HG03354 (cell line): ENCODE measurements at regions not wholly inside any gene's neighbourhood (a gene's known extent, or its start where the extent isn't known, plus 50 kb on each side); places are given as distances from the start of the nearest gene placed in this dataset.

Experiments
- ATAC-seq: cut with Tn5 transposase; IDR thresholded peaks from one replicate; pipeline ENCODE4 v1.9.1; 2021; ENCODE audit warnings: mild to moderate bottlenecking; ENCODE audit not compliant: unreplicated experiment, poor library complexity, severe bottlenecking

DNA sequence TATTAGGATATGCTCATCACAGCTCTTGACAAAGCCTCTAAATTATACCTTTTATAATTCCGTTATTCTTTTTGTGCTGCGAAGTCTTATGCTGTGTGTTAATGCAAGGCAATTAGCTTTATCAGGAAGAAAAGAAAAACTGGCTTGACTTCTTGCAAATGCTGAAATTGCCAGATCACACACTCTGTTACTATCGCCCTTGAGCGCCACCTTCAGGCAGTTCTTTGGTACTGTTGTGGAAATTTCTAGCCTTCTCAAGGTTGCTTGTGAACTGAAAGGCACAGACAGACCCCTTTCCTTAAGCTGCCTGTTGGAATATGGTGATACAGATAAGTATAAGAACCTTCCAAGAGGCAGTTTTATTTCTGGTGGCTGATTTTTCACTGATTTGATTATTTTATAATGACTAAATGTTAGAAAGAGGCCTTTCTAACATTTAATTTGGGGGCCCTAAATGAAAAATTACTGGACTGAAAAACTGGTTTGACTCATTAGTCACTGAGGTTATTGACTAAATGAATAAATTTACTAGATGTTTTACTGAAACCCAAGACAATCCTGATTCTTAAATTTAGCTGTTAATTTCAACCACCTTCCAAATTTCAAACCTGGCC, 126.2 kb upstream of the RASGRP1 start:
- peak; percentile 55 for ATAC-seq

DNA sequence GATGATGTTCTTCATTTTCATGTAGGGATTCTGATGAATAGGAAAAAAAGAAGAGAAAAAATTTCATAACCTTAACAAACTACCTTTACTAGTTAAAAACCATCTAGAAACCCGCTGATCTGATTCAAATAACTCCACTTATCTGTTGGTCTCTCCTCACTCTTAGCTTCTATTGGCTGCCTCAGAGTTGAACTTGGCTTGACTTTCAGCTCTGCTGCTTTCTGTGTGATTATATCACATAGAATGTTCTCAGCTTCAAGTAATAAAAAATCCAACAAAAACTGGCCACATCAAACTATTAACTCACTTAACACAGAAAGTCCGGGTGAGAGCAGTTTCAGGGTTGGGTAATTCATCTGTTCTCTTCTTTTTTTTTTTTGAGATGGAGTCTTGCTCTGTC, 126.8 kb upstream of the RASGRP1 start:
- no peak for ATAC-seq

DNA sequence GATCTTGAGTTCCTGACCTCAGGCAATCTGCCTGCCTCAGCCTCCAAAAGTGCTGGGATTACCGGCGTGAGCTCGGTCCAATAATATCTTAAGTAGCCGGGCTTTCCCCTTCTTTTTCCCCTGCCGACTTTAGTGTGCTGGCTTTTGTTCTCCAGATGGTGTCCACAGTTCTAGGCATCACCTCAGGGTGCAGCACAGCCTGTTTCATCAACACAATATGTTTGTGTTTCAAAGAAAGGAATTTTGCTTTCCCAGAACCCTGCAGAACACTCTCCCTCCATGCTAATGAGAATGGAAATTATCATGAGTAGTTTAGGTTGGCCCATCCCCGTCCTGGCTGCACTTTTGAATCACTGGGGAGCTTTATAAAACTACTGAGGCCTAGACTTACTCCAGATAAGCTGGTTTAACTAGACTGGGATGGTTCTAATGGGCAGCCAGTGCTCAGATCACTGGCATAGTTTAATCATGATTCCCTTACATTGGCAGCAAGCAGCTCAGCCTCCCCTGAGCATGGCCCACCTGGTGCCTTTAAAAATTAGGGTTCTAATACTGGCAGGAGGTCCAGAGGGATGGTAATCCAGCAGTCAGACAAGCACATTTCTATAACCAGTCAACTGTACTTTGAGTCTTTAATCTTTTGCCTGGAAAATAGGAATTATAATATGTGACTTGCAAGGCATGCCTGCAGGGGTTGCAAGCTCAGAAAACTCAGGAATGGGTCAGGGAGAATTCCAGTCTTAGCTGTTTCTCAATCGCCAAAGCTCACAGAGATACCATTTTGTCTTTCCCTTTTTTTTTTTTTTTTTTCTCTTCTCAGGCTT, 127.6 kb upstream of the RASGRP1 start:
- no peak for ATAC-seq

DNA sequence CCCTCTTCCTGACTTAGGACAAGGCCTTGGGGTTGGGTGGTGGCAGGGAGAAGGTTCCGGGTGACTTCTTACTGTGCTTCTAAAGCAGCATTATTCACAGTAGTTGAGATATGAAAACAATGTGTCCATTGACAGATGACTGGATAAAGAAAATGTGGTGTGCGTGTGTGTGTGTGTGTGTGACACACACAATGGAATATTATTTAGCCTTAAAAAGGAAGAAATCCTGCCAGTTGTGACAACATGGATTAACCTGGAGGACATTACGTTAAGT, 128.1 kb upstream of the RASGRP1 start:
- no peak for ATAC-seq

DNA sequence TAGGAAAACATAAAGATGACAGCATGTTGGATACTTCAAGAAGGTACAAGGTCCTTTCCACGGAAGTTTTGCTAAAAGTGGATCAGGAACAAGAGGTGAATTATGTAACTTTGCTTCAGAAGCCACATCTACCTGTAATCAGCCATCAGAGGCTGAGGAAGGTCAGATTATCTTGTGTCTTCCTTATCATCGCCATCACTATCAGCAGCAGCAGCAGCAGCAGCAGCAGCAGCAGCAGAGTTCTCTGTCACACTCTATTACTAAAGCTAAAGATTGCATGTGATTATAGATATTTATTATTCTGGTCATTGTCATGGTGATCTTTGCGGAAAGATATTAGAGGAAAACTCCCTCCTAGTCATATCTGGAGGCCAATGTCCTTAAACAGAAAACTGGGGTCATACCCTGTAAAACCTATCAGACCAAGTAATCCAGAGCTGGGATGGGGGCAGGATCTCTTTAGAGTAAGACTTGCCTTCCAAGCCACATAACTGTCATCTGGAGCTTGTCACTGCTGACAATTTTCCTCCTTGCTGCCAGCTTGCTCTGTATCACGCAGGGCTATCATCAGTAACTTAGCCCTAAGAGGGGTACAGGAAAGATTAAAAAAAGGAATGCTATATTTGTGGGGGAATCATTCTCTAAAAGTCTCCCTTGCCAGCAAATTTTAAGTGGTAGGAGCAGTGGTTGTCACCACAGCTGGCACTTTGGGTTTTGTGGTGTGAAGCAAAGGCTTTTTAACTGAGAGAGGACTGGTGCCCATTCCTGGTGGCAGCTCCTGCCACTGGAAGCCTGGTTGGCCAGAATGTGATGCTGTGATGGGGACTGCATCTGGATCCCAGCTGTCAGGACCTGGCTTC, 130.9 kb upstream of the RASGRP1 start:
- no peak for ATAC-seq

DNA sequence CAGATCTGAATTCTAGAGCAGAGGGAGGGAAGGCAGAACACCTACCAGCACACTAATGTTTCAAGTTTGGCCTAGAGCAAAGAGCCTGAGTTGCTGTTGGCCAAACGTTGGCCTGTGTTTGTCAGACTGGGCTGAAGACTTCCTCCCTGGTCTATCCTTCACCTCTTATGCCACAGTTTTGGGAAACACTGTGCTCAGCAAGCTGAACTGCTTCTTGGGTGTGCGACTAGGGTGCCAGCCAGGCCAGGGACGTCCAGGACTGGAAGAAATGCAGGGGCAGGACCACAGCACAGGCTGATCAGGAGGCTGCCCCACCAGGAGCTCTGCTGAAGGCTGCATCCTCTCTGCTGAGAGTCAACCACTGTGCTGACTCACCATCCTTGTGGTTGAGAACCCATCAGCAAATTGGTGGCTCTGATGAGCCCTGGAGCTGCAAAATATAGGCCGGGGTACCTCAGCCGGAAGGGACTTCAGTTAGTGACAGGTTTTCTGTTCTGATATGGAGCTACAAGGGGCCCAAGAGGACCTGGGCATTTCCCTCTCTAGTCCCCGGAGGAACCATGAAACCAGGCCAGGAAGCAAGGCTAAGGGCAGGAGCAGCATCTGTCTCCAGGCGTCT, 131.6 kb upstream of the RASGRP1 start:
- peak; percentile 76 for ATAC-seq

DNA sequence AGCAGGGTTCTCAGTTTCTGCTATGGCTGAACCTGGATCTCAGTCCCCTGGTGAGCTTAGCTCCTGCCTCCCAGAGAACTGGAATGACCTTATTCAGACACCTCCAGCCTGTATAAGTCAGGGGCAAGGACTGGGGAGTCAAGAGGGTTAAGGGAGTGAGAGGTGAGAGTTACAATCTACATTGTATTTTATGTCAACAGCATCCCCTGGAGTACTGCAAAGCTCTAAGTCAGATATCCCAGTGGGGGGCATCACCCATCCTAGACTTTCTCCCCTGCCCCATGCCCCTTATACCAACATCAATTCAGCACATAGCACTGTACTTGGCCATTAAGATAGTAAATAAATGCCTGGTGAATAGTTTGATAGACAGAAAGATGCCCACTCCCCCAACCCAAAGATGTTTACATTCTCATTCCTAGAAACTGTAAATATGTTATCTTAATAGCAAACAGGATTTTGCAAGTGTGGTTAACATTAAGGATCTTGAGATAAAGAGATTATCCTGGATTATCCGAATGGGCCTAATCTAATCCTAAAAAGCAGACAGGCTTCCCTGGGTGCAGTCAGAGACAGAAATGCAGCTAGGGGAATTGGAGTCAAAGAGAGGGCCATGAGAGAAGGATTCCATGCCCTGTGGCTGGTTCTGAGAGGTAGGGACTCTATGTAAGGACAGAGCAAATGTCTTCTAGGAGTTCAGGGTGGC, 132.3 kb upstream of the RASGRP1 start:
- no peak for ATAC-seq

DNA sequence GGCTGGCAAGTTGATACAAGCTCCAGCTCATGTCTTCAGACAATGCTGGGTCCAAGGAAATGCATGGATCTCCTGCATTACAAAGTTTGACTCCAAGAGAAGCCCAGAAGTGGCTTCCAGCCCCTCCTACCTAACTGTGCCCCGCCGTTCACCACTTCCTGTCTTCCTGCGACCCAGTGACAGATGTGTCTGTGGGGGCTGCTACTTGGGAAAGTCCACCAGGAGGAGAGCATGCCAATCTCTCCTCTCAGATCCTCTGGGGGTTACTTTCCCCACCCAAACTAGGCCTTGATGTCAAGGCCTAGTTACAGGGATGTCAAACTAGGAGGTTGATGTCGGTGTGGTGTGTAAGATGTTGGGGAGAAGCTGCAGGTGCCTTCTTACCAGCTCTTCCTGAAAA, 133.6 kb upstream of the RASGRP1 start:
- ATAC-seq: no peak

DNA sequence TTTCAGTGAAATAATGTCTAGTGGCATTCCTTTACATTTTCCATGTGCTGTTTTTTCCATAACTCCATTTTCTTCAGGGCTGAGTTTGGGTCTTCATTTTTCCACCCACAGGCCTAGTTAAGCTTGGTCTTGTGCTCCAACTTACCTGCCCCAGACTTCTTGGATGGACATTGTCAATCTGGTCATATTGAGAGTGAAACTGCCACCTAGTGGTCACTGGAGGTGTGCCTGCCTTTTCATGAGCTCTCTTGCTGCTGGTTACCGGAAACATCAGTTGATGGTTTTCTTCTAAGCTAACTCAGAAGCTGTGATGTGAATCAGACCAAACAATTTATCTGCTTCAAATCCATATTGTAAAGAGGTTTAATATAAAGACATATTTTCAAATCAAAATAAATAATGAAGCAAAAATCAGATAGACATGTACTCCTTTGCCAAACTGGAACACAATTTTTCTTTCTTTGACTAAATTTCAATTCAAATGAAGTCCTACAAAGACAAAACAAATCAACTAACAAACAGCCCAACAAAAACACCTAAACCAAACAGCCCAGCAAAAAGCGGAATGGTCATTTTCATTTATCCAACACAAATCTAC, 135.1 kb upstream of the RASGRP1 start:
- ATAC-seq: peak; percentile 67

DNA sequence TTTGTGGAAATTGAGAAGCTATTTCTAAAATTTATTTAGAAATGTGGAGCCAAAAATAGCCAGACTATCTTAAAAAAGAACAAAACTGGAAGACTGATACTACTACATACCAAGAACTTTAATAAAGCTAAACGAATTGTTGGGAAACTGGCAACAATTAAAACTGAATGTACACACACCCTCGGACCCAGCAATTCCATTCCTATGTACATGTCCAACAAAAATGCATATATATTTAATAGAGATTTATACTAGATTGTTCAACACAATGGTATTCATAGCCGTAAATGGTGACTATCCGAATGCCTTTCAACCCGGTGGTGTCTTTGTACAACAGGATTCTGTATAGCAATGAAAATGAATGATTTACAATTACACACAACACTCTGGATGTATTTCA, 136.5 kb upstream of the RASGRP1 start:
- no peak for ATAC-seq

DNA sequence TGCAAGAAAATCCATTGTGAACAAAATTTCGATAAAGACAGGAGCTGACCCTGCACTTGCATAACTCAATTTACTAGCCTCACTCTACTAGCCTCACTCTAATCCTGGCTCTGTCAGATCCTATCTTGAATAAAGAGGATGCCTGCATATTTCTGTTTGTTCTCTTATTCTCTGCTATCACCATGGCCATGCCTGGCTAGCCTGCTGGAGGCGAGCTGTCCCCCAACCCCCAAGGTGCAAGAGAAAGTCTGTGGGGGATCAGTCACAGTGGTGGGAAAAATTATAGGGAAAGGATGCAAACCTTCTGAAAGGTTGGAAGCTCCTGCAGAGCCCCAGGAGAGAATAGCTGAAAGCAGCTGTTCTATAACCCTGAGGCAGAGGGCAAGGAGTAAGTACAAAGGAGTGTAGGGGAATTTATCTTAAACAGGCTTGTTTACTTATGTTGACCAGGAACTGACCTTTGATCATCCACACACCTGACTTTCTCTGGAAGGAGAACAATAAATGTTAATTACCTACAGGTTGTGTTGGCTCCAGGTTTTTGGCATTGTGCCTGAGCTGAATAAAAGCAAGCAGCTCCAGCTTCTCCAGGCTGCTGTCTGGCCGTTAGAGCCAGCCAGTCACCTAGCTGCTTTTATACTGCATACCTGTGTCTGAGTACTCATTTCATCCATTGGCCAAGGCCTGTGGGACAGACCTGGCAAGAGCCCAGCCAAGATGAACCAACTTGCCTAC, 137.7 kb upstream of the RASGRP1 start:
- no peak for ATAC-seq

DNA sequence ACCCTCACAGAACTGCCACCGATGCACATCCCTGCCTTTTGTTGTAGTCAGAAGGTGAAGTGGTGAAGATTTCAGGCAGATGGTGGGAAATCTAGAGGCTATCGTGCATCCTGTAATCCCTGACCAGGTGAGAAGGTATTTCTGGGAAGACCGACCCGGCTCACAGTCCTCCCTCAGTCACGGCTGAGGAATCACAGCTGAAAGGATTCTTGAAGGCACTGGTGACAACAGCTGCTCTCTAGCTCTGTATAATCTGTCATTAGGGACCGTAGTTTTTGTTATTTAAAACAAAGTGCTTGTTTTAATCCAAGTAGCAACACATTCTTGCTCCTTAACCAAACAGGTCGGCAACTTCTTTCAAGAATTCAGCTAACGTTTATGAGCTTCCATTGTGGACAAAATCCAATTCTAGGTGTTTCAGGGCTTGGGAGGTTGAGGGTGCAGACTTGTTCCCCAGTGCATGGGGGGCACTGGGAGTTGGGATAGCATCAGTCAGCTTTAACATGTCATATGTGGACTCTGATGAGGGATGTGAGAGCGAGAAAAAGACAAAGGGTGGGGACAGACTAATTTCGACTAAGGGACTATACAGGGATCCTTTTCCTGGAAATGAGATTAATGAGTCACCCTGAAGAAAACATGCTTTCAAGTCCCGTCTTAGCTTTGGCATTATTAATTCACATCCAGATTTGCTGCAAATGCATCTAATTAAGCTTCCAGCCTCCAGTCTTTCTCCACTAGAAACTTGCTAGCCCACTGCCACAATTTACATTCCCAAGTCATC, 141.0 kb upstream of the RASGRP1 start:
- no peak for ATAC-seq

DNA sequence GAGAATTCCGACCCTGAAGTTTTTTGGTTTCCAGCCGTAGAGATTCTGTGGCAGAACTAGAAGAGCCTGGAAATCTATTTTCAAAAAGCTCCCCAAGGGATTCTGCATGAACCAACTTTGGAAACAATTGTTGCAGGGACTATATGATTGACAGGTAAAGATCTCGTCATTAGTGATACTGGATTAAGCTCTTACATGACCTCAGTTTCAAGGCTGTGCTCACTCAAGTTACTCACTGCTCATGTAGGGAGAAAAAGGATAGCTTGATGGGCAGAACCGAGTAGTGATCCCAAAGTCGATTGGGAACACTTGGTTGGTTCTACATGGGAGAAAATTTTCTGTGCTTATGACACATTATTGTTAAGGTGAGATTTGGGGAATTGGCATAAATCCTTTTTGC, 142.3 kb upstream of the RASGRP1 start:
- ATAC-seq: no peak

DNA sequence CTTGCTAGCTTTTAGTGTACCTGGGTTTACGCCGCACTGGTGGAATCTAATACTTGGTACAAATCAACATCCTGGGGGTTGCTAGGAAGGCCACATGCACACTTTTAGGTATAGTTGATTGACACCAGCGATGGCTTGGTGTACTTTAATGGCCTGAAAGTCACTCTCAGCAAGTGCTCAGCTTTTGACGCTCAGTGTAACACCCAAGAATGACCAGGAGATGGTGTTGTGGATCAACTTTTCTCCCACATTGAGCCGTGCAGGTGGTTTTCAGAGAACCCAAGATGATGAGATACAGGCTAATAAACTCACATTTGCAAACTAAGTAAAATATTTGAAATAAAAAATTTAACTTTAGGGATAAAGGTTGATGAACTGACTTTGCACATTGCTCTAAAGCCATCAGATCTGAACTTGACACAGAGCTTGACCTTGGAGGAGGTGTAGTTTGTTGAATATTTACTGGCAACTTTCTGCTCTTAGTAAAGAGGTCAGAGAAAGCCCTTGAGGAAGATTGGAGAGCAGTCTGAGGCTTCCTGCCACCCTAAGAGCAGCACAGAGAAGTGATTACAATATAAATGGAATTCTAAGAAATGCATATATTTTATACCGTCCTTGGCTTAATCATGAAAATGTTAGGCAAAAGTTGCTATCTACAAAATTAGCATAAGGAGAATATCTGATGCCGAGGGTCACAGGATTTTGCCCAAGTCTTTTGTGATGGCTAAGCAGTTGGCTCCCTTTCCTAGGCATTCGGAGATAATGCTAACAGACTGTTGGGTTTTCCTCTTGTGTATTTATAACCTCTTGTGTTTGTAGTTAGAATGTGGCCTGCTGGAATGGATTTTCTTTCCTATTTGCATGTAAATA, 143.4 kb upstream of the RASGRP1 start:
- peak; percentile 84 for ATAC-seq

DNA sequence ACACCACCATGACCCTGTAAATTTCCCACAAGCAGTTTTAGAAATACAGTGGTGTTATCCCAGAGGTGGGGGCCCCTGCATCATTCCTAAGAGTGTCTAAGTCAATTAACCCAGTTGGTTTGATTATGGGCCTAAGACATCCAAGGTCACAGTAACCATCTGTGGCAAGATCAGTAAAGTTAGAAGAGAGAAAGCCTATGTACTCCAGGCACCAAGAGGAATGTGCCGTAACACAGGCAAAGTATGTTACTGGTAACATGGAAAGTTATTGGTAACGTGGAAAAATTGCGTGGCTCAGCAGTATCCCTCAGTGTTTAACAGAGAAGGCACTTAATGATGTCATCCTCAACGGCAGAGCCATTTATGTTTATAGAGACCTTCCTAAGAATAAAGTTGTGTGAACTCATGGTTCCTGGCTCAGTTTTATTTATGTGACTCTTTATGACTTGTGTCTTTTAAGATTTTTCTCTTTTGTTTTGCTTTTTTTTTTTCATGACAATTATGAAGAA, 144.1 kb upstream of the RASGRP1 start:
- no peak for ATAC-seq

DNA sequence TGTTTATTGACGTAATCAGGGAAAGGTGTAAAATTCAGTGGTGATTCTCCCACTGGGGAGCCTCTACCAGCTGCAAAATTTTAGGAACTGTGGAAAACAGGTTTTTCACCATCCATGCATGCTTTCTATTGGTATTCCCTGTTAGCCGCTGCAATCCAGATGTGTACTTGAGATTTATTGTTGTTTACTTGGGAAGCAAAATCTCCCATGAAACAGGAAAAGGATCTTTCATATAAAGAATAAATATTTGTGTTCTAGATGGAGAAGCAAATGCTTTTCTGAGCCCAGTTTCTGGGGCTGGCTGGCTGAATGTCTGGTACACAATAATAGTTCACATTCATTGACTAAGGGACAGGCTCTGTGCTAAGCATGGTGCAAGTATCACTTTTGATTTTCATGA, 144.6 kb upstream of the RASGRP1 start:
- no peak for ATAC-seq
